HUES48 (cell line): ENCODE measurements at regions not wholly inside any gene's neighbourhood (a gene's known extent, or its start where the extent isn't known, plus 50 kb on each side); places are given as distances from the start of the nearest gene placed in this dataset.
"Not testable (repeated sequence)": the region's sequence is repeated elsewhere in the genome, so short reads cannot be mapped to it uniquely, and the experiment has no call there.

ENCODE experiments used
- H3K27ac ChIP-seq: one replicate; pipeline ENCODE4 v1.7.0; 2013; ENCODE audit warnings: low read depth, low read length, inconsistent platforms
- H3K27me3 ChIP-seq: 2 replicates; pipeline ENCODE4 v1.6.1; 2013; ENCODE audit warnings: mild to moderate bottlenecking, low read length; ENCODE audit not compliant: control insufficient read depth, insufficient read depth
- H3K36me3 ChIP-seq: 2 replicates; pipeline ENCODE4 v1.6.1; 2013; ENCODE audit warnings: low read length; ENCODE audit not compliant: control insufficient read depth, insufficient read depth
- H3K4me1 ChIP-seq: 2 replicates; pipeline ENCODE4 v1.6.1; 2013; ENCODE audit warnings: mild to moderate bottlenecking, low read length; ENCODE audit not compliant: control insufficient read depth, insufficient read depth
- H3K4me3 ChIP-seq: 2 replicates; pipeline ENCODE4 v1.5.1; 2013; ENCODE audit warnings: mild to moderate bottlenecking, low read depth, low read length
- H3K9ac ChIP-seq: 2 replicates; pipeline ENCODE4 v1.6.1; 2013; ENCODE audit warnings: mild to moderate bottlenecking, low read depth, low read length, moderate library complexity
- H3K9me3 ChIP-seq: 2 replicates; pipeline ENCODE4 v1.6.1; 2013; ENCODE audit warnings: low read length; ENCODE audit not compliant: control insufficient read depth, insufficient read depth

DNA sequence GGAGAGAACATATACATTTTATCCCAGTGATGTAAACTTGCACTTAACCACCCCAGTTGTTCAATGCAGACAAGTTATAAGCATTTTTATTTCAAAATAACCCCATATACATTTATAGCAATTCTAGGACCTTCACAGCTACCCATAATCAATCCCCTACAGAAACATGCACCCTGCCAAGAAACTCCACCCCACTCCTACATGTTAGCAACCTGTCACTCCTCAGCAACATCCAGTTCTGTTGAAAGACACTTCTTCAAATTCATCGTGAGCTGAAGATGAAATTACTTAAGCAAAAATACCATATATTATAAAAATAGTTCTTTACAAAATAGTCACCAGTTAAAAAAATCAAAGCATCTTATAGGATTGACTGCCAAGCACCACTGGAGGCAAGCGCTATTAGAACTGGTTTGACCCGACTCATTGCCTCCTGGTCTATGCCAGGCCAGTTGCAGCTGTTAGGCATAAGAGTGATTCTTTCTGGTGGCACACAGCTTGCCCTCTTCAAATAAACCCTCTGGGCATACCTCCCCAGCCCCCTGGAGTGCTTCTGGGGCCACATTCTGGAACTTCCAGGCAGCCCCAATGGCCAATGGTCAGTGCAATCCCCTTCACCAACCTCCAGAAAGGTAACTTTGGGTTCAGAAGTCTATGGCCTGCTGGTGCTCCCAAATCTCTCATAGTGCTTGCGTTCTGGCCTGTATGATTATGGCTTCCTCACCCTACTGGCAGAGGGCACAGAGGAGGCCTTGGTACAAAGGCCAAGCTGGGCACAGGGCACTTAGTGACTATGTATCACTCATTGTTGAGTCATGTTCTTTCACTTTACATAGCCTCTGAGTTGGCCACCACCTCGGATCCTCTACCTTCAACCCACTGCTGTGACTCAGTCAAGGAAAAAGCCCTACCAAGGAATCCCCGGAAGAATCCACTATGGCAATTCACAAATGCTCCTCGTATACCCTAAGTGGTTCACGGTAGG lies 72.2 kb upstream of the RALGPS2 start:
- H3K27me3 ChIP-seq = no peaks in the 10 kb centered on the region
- no peaks in the 10 kb centered on the region for H3K36me3 ChIP-seq
- no peaks in the 10 kb centered on the region for H3K4me1 ChIP-seq
- H3K27ac ChIP-seq = no peak overlapping the region
- no peaks in the 10 kb centered on the region for H3K9me3 ChIP-seq
- no peak overlapping the region for H3K4me3 ChIP-seq
- H3K9ac ChIP-seq = no peak overlapping the region

DNA sequence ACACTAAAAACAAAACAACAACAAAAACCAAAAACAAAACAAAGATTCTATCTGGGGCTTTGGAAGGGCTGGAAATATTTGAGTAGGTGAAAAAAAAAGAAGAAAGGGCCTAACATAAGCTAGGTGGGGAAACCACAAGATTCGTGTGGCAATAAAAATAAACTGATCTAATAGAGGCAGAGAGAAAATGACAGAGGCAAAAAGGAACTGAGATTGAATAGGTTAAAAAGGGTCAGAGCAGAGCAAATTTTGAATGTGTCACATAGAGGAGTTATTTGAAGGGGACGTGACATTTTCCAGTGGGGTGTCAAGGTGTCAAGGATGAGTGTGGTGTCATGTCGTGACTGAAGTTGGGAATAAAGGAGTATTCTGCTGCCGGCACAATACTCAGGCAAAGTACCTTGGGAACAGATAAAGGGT lies 65.2 kb upstream of the RALGPS2 start:
- Histone ChIP-seq H3K27ac (no peak overlapping the region), H3K36me3 (no peaks in the 10 kb centered on the region), H3K27me3 (no peaks in the 10 kb centered on the region), H3K4me1 (no peaks in the 10 kb centered on the region), H3K9me3 (no peaks in the 10 kb centered on the region), H3K4me3 (no peak overlapping the region), H3K9ac (no peak overlapping the region)

DNA sequence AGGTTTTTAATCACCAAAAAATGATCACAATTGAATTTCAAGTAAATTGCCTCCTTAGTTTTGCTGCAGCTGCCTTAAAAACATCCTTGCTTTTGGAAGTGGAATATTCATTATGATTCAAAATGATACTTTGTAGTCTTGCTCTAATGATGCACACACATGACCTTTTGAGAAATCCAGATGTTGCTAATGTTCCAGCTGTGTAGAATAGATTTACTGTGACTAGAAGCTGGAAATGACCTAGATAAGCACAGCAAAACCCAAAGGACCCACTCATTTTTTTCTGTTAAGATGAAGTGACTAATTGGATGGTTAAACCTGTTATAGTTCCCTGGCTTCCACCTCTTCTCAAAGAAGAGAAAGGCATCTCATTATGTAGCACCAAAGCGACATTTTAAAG lies 64.6 kb upstream of the RALGPS2 start:
- no peak overlapping the region for H3K4me3 ChIP-seq
- H3K9ac ChIP-seq = no peak overlapping the region
- H3K27me3 ChIP-seq = no peaks in the 10 kb centered on the region
- H3K9me3 ChIP-seq = no peaks in the 10 kb centered on the region
- no peaks in the 10 kb centered on the region for H3K4me1 ChIP-seq
- no peaks in the 10 kb centered on the region for H3K36me3 ChIP-seq
- H3K27ac ChIP-seq = no peak overlapping the region

DNA sequence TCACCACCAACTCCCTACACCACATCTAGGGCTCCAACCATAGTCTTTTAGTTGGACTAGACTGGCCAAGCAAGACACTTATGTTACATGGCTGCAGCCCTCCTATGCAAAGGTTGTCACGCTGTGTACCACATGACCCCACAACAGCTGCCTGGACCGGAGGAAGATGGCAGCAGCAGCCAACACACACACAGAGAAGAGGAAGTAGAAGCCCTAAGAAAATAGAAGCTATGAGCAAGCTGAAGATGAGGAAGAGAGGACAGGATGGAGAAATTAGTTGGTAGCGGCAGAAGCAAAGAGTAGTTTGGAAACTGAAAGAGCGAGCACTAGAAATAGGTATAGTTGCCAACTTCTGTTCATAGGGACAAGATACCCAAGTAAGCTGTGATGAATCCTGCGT lies 60.8 kb upstream of the RALGPS2 start:
- Histone ChIP-seq H3K27ac (no peak overlapping the region), H3K9ac (no peak overlapping the region), H3K4me3 (no peak overlapping the region), H3K4me1 (no peaks in the 10 kb centered on the region), H3K9me3 (no peaks in the 10 kb centered on the region), H3K27me3 (no peaks in the 10 kb centered on the region), H3K36me3 (no peaks in the 10 kb centered on the region)

DNA sequence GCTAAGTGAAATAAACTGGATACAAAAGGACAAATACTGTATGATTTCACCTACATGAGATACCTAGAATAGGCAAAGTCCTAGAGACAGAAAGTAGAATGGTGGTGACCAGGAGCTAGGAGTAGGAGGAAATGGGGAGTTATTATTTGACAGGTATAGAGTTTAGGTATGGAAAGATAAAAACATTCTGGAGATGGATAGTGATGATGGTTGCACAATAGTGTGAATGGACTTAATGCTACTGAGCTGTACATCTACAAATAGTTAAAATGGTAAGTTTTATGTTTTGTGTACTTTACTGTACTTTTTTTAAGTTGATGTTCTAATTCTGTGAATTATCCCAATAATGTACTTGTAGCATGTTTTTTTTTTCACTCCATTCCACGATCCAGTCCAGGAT lies 59.5 kb upstream of the RALGPS2 start:
- H3K27ac ChIP-seq = no peak overlapping the region
- H3K36me3 ChIP-seq = no peaks in the 10 kb centered on the region
- H3K27me3 ChIP-seq = no peaks in the 10 kb centered on the region
- H3K4me1 ChIP-seq = no peaks in the 10 kb centered on the region
- H3K9me3 ChIP-seq = no peaks in the 10 kb centered on the region
- H3K9ac ChIP-seq = no peak overlapping the region
- H3K4me3 ChIP-seq = no peak overlapping the region

DNA sequence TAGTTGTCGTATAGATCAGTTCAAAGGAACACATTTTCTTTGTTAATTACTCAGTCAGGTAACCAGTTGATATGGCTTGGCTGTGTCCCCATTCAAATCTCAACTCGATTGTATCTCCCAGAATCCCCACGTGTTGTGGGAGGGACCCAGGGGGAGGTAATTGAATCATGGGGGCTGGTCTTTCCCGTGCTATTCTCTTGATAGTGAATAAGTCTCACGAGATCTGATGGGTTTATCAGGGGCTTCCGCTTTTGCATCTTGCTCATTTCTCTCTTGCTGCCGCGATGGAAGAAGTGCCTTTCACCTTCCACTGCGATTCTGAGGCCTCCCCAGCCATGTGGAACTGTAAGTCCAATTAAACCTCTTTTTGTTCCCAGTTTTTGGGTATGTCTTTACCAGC lies 58.2 kb upstream of the RALGPS2 start:
- not testable (repeated sequence) for H3K9ac ChIP-seq, H3K36me3 ChIP-seq, H3K27me3 ChIP-seq, H3K4me1 ChIP-seq, H3K9me3 ChIP-seq, H3K4me3 ChIP-seq, H3K27ac ChIP-seq

DNA sequence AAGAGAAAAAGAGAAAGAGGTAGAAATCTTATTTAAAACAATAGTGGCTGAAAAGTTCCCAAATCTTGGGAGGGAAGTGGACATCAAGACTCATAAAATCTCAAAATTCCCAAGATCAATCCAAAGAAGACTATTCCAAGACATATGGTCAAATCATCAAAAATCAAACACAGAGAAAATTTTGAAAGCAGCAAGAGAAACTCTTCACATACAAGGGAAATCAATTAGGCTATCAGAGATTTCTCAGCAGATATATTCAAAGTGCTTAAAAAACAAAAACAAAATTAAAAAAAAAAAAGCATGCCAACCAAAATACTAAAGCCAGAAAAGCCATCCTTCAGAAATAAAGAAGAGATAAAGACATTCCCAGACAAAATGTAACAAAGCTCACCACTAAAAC lies 52.6 kb upstream of the RALGPS2 start:
- Histone ChIP-seq H3K9me3 (no peaks in the 10 kb centered on the region), H3K27ac (no peak overlapping the region), H3K4me1 (no peaks in the 10 kb centered on the region), H3K27me3 (no peaks in the 10 kb centered on the region), H3K9ac (no peak overlapping the region), H3K4me3 (no peak overlapping the region), H3K36me3 (no peaks in the 10 kb centered on the region)

DNA sequence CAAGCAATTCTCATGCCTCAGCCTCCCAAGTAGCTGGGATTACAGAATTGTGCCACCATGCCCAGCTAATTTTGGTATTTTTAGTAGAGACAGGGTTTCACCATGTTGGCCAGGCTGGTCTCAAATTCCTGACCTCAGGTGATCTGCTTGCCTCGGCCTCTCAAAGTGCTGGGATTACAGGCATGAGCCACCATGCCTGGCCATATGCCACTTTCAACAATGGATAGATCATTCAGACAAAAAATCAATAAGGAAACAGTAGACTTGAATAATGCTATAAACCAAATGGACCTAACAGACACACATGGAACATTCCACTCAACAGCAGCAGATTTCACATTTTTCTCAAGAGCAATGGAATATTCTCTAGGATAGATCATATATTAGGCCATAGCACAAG lies 50.5 kb upstream of the RALGPS2 start:
- H3K9me3 ChIP-seq, H3K4me3 ChIP-seq, H3K36me3 ChIP-seq, H3K27ac ChIP-seq, H3K27me3 ChIP-seq, H3K4me1 ChIP-seq, H3K9ac ChIP-seq: not testable (repeated sequence)
